ENCODE measurements at regions not wholly inside any gene's neighbourhood (a gene's known extent, or its start where the extent isn't known, plus 50 kb on each side); places are given as distances from the start of the nearest gene placed in this dataset.

GRCh38 chr9:14512942-14513341 lies 180.3 kb downstream of the ZDHHC21 start:
- TF ChIP-seq TAF1 (IDR thresholded peaks at IDR 0.05; ENCODE audit: borderline replicate concordance, insufficient read depth, low read length) (no peak), POLR2AphosphoS5 (IDR thresholded peaks at IDR 0.05; ENCODE audit: low read depth, low read length) (no peak), FOXP2 (optimal IDR thresholded peaks at IDR 0.05; ENCODE audit: borderline replicate concordance, extremely low read depth, extremely low read length, insufficient read depth) (no peak), SIN3A (IDR thresholded peaks at IDR 0.05; ENCODE audit: borderline replicate concordance, insufficient read depth, low read length) (no peak), REST (IDR thresholded peaks at IDR 0.05; ENCODE audit: insufficient read depth in 1 of 2, low read depth in 2 of 2, low read length in 2 of 2) (no peak)

GRCh38 chr9:14511452-14511851 lies 181.8 kb downstream of the ZDHHC21 start:
- no peak for TF ChIP-seq FOXP2 (optimal IDR thresholded peaks at IDR 0.05; ENCODE audit: borderline replicate concordance, extremely low read depth, extremely low read length, insufficient read depth)
- TF ChIP-seq TAF1 (IDR thresholded peaks at IDR 0.05; ENCODE audit: borderline replicate concordance, insufficient read depth, low read length), result no peak
- TF ChIP-seq SIN3A (IDR thresholded peaks at IDR 0.05; ENCODE audit: borderline replicate concordance, insufficient read depth, low read length), result no peak
- TF ChIP-seq POLR2AphosphoS5 (IDR thresholded peaks at IDR 0.05; ENCODE audit: low read depth, low read length), result no peak
- TF ChIP-seq REST (IDR thresholded peaks at IDR 0.05; ENCODE audit: insufficient read depth in 1 of 2, low read depth in 2 of 2, low read length in 2 of 2), result no peak

DNA sequence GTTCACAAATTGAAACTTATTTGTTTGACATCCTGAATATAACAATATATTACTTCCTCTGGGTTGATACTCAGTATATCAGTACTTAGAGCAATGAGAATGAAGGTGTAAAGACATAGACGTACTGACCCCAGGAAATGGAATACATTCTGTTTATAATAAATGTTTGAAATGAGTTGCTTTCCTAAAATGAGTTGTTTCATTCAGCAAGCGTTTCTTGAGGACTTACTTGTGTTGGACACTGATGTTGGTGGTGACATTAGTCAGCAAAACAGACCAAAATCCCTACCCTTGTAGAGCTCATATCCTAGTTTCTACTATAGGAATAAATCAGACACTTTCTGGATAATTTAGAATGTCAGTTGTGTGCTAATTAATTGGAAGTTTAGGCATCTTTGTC lies 184.3 kb downstream of the ZDHHC21 start:
- TF ChIP-seq SIN3A (IDR thresholded peaks at IDR 0.05; ENCODE audit: borderline replicate concordance, insufficient read depth, low read length), result no peak
- no peak for TF ChIP-seq REST (IDR thresholded peaks at IDR 0.05; ENCODE audit: insufficient read depth in 1 of 2, low read depth in 2 of 2, low read length in 2 of 2)
- TF ChIP-seq FOXP2 (optimal IDR thresholded peaks at IDR 0.05; ENCODE audit: borderline replicate concordance, extremely low read depth, extremely low read length, insufficient read depth), result no peak
- no peak for TF ChIP-seq TAF1 (IDR thresholded peaks at IDR 0.05; ENCODE audit: borderline replicate concordance, insufficient read depth, low read length)
- no peak for TF ChIP-seq POLR2AphosphoS5 (IDR thresholded peaks at IDR 0.05; ENCODE audit: low read depth, low read length)

DNA sequence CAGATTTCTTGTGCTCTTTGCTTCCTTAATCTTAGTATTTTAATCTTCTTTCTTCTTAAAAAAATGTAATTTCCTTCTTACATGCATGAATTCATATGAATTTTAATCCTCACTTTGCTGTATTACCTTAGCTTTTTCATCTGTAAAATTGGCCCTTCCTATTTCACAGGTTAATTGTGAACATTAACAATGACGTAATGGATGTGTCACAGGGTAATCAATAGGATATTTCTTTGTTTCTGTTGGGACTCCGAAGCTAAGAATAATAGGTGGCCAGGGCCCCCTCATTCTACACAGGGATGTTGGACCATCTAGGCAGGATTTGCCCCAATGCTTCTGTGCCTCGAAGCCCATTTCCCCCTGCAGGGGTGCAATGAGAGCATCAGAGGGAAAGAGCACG lies 187.4 kb upstream of the NFIB start:
- no peak for TF ChIP-seq FOXP2 (optimal IDR thresholded peaks at IDR 0.05; ENCODE audit: borderline replicate concordance, extremely low read depth, extremely low read length, insufficient read depth)
- no peak for TF ChIP-seq SIN3A (IDR thresholded peaks at IDR 0.05; ENCODE audit: borderline replicate concordance, insufficient read depth, low read length)
- no peak for TF ChIP-seq TAF1 (IDR thresholded peaks at IDR 0.05; ENCODE audit: borderline replicate concordance, insufficient read depth, low read length)
- TF ChIP-seq POLR2AphosphoS5 (IDR thresholded peaks at IDR 0.05; ENCODE audit: low read depth, low read length), result no peak
- TF ChIP-seq REST (IDR thresholded peaks at IDR 0.05; ENCODE audit: insufficient read depth in 1 of 2, low read depth in 2 of 2, low read length in 2 of 2), result no peak

DNA sequence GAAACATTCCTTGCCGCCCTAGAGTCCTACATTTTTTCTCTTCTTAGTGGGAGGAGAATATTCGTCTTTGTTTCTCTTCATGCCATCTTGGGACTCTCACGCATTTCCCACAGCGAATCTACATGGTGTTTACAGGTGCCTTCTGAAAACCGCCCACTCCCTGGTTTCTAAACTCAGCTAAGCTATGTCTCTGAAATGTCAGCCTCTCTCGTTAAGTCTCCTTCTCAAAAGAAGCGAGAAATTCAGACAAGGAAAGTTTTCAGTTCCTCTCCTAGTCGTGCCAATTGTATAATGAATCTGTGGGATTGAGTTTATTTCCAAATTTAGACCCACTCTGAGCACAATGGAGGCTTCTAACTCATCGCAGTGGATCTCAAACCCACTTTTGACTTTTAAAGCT lies 186.8 kb upstream of the NFIB start:
- TF ChIP-seq FOXP2 (optimal IDR thresholded peaks at IDR 0.05; ENCODE audit: borderline replicate concordance, extremely low read depth, extremely low read length, insufficient read depth), result no peak
- TF ChIP-seq POLR2AphosphoS5 (IDR thresholded peaks at IDR 0.05; ENCODE audit: low read depth, low read length), result no peak
- TF ChIP-seq REST (IDR thresholded peaks at IDR 0.05; ENCODE audit: insufficient read depth in 1 of 2, low read depth in 2 of 2, low read length in 2 of 2), result no peak
- TF ChIP-seq SIN3A (IDR thresholded peaks at IDR 0.05; ENCODE audit: borderline replicate concordance, insufficient read depth, low read length), result no peak
